ENCODE measurements at regions not wholly inside any gene's neighbourhood (a gene's known extent, or its start where the extent isn't known, plus 50 kb on each side); places are given as distances from the start of the nearest gene placed in this dataset.

GRCh38 chr20:58001946-58002345 lies 226.5 kb downstream of the ANKRD60 start:
- Mint-ChIP-seq H3K4me3 (no peak overlapping the region), H3K4me1 (ENCODE audit: low read depth) (no peaks in the 10 kb centered on the region), H3K9me3 (ENCODE audit: insufficient read depth) (no peaks in the 10 kb centered on the region), H3K36me3 (ENCODE audit: low read depth) (no peaks in the 10 kb centered on the region), H3K27ac (no peak overlapping the region), H3K27me3 (ENCODE audit: low read depth) (peaks cover 14% of the 10 kb centered on the region)
- no peak for ATAC-seq
- no peak for DNase-seq
- ChIA-PET POLR2A (no interaction called here), CTCF (no interaction called here)

- no peaks in the 10 kb centered on the region for H3K36me3 Mint-ChIP-seq (ENCODE audit: low read depth)
- H3K27ac Mint-ChIP-seq = no peak overlapping the region
- no peaks in the 10 kb centered on the region for H3K9me3 Mint-ChIP-seq (ENCODE audit: insufficient read depth)
- POLR2A ChIA-PET = no interaction called here
- no peak for DNase-seq
- CTCF ChIA-PET = no interaction called here
- no peak overlapping the region for H3K4me3 Mint-ChIP-seq
- no peak for ATAC-seq
- no peaks in the 10 kb centered on the region for H3K4me1 Mint-ChIP-seq (ENCODE audit: low read depth)
- peaks cover 14% of the 10 kb centered on the region for H3K27me3 Mint-ChIP-seq (ENCODE audit: low read depth)
These were observed 227.1 kb downstream of the ANKRD60 start for GRCh38 chr20:58001381-58001780.

- Mint-ChIP-seq H3K4me3 (no peak overlapping the region), H3K36me3 (ENCODE audit: low read depth) (no peaks in the 10 kb centered on the region), H3K9me3 (ENCODE audit: insufficient read depth) (no peaks in the 10 kb centered on the region), H3K27ac (no peak overlapping the region), H3K27me3 (ENCODE audit: low read depth) (peaks cover 14% of the 10 kb centered on the region), H3K4me1 (ENCODE audit: low read depth) (no peaks in the 10 kb centered on the region)
- ChIA-PET CTCF (no interaction called here), POLR2A (no interaction called here)
- ATAC-seq (no peak), DNase-seq (no peak)
These were observed 227.6 kb downstream of the ANKRD60 start for GRCh38 chr20:58000861-58001260.

- ChIA-PET POLR2A (no interaction called here), CTCF (no interaction called here)
- no peaks in the 10 kb centered on the region for H3K36me3 Mint-ChIP-seq (ENCODE audit: low read depth)
- H3K27ac Mint-ChIP-seq = no peak overlapping the region
- H3K4me1 Mint-ChIP-seq (ENCODE audit: low read depth) = no peaks in the 10 kb centered on the region
- DNase-seq (no peak), ATAC-seq (no peak)
- H3K4me3 Mint-ChIP-seq = no peak overlapping the region
- H3K9me3 Mint-ChIP-seq (ENCODE audit: insufficient read depth) = no peaks in the 10 kb centered on the region
- H3K27me3 Mint-ChIP-seq (ENCODE audit: low read depth) = peaks cover 14% of the 10 kb centered on the region
These were observed 228.9 kb downstream of the ANKRD60 start for GRCh38 chr20:57999465-58000111.

- peaks cover 14% of the 10 kb centered on the region for H3K27me3 Mint-ChIP-seq (ENCODE audit: low read depth)
- no peaks in the 10 kb centered on the region for H3K9me3 Mint-ChIP-seq (ENCODE audit: insufficient read depth)
- ATAC-seq (no peak), DNase-seq (no peak)
- no peaks in the 10 kb centered on the region for H3K4me1 Mint-ChIP-seq (ENCODE audit: low read depth)
- CTCF ChIA-PET = no interaction called here
- no peak overlapping the region for H3K27ac Mint-ChIP-seq
- POLR2A ChIA-PET = no interaction called here
- H3K4me3 Mint-ChIP-seq = no peak overlapping the region
- no peaks in the 10 kb centered on the region for H3K36me3 Mint-ChIP-seq (ENCODE audit: low read depth)
These were observed 229.4 kb downstream of the ANKRD60 start for GRCh38 chr20:57998981-57999464.

GRCh38 chr20:57998276-57998675 lies 230.2 kb downstream of the ANKRD60 start:
- Mint-ChIP-seq H3K4me3 (no peak overlapping the region), H3K27me3 (ENCODE audit: low read depth) (peaks cover 14% of the 10 kb centered on the region), H3K4me1 (ENCODE audit: low read depth) (no peaks in the 10 kb centered on the region), H3K9me3 (ENCODE audit: insufficient read depth) (no peaks in the 10 kb centered on the region), H3K36me3 (ENCODE audit: low read depth) (no peaks in the 10 kb centered on the region), H3K27ac (no peak overlapping the region)
- no peak for DNase-seq
- ATAC-seq = no peak
- CTCF ChIA-PET = no interaction called here
- POLR2A ChIA-PET = no interaction called here

GRCh38 chr20:57996936-57997890 lies 231.2 kb downstream of the ANKRD60 start:
- CTCF ChIA-PET = no interaction called here
- Mint-ChIP-seq H3K36me3 (ENCODE audit: low read depth) (no peaks in the 10 kb centered on the region), H3K27ac (no peak overlapping the region), H3K4me3 (no peak overlapping the region), H3K9me3 (ENCODE audit: insufficient read depth) (no peaks in the 10 kb centered on the region), H3K27me3 (ENCODE audit: low read depth) (peaks cover 14% of the 10 kb centered on the region), H3K4me1 (ENCODE audit: low read depth) (no peaks in the 10 kb centered on the region)
- ATAC-seq (no peak), DNase-seq (no peak)
- POLR2A ChIA-PET = no interaction called here

GRCh38 chr20:57996465-57996864 lies 232.0 kb downstream of the ANKRD60 start:
- H3K9me3 Mint-ChIP-seq (ENCODE audit: insufficient read depth) = no peaks in the 10 kb centered on the region
- no peaks in the 10 kb centered on the region for H3K36me3 Mint-ChIP-seq (ENCODE audit: low read depth)
- peaks cover 14% of the 10 kb centered on the region for H3K27me3 Mint-ChIP-seq (ENCODE audit: low read depth)
- H3K4me3 Mint-ChIP-seq = no peak overlapping the region
- no peaks in the 10 kb centered on the region for H3K4me1 Mint-ChIP-seq (ENCODE audit: low read depth)
- no peak for DNase-seq
- no peak overlapping the region for H3K27ac Mint-ChIP-seq
- ChIA-PET CTCF (no interaction called here), POLR2A (no interaction called here)
- no peak for ATAC-seq

GRCh38 chr20:57995381-57995977 lies 233.0 kb downstream of the ANKRD60 start:
- H3K27ac Mint-ChIP-seq = no peak overlapping the region
- DNase-seq (no peak), ATAC-seq (no peak)
- H3K4me3 Mint-ChIP-seq = no peak overlapping the region
- H3K36me3 Mint-ChIP-seq (ENCODE audit: low read depth) = no peaks in the 10 kb centered on the region
- H3K9me3 Mint-ChIP-seq (ENCODE audit: insufficient read depth) = no peaks in the 10 kb centered on the region
- peaks cover 18% of the 10 kb centered on the region for H3K27me3 Mint-ChIP-seq (ENCODE audit: low read depth)
- H3K4me1 Mint-ChIP-seq (ENCODE audit: low read depth) = no peaks in the 10 kb centered on the region
- ChIA-PET POLR2A (no interaction called here), CTCF (no interaction called here)

- H3K9me3 Mint-ChIP-seq (ENCODE audit: insufficient read depth) = no peaks in the 10 kb centered on the region
- ATAC-seq = no peak
- H3K36me3 Mint-ChIP-seq (ENCODE audit: low read depth) = no peaks in the 10 kb centered on the region
- no peak overlapping the region for H3K4me3 Mint-ChIP-seq
- H3K27me3 Mint-ChIP-seq (ENCODE audit: low read depth) = peaks cover 11% of the 10 kb centered on the region
- no peaks in the 10 kb centered on the region for H3K4me1 Mint-ChIP-seq (ENCODE audit: low read depth)
- H3K27ac Mint-ChIP-seq = no peak overlapping the region
- ChIA-PET POLR2A (no interaction called here), CTCF (no interaction called here)
- no peak for DNase-seq
These were observed 234.6 kb downstream of the ANKRD60 start for GRCh38 chr20:57993716-57994431.

GRCh38 chr20:57991211-57991881 lies 237.1 kb downstream of the ANKRD60 start:
- Mint-ChIP-seq H3K36me3 (ENCODE audit: low read depth) (no peaks in the 10 kb centered on the region), H3K4me3 (no peak overlapping the region), H3K27me3 (ENCODE audit: low read depth) (peaks cover 6% of the 10 kb centered on the region), H3K4me1 (ENCODE audit: low read depth) (no peaks in the 10 kb centered on the region), H3K9me3 (ENCODE audit: insufficient read depth) (no peaks in the 10 kb centered on the region), H3K27ac (no peak overlapping the region)
- DNase-seq (no peak), ATAC-seq (no peak)
- ChIA-PET CTCF (no interaction called here), POLR2A (no interaction called here)
